ENCODE measurements at regions not wholly inside any gene's neighbourhood (a gene's known extent, or its start where the extent isn't known, plus 50 kb on each side); places are given as distances from the start of the nearest gene placed in this dataset.

DNA sequence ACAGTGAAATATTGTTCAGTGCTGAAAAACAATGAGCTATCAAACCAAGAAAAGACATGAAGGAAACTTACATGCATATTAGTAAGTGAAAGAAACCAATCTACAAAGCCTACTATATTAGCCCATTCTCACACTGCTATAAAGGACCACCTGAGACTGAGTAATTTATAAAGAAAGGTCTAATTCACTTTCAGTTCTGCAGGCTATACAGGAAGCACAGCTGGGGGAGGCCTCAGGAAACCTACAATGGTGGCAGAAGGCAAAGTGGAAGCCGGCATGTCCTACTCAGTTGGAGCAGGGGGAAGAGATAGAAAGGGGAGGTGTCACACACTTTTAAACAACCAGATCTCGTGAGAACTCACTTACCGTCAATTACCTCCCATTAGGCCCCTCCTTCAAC is 232.1 kb downstream of the TMX3 start:
- H3K4me3 ChIP-seq (ENCODE audit: control insufficient read depth, low read depth, low read length) = no peak overlapping the region
- no peak for DNase-seq (ENCODE audit: low read depth)
- no peak for TF ChIP-seq CTCF (IDR thresholded peaks at IDR 0.05; ENCODE audit: control insufficient read depth, insufficient read depth, low read depth, low read length, missing control alignments)

- no peak for TF ChIP-seq CTCF (IDR thresholded peaks at IDR 0.05; ENCODE audit: control insufficient read depth, insufficient read depth, low read depth, low read length, missing control alignments)
- no peak for DNase-seq (ENCODE audit: low read depth)
Observed at GRCh38 chr18:68480196-68480595, 234.7 kb downstream of the TMX3 start.

DNA sequence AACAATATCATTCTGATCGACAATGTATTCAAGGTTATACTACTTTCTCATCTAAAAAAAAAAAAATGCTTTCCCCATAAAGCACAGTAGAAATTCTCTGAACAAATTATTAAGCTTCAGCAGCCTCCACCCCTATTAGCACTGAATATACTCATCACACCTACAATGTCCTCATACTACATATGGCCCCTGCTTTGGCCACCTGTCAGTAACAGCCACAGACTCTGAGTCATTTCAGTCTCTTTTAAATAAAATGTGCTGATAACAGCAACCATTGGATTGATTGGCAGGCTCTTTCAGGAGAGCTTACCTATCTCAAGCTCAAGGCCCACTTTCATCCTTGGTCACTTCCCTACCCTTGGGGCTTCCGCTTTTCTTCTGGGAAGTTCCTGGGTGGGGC is 236.7 kb downstream of the TMX3 start:
- DNase-seq (ENCODE audit: low read depth) = no peak
- no peak overlapping the region for H3K4me3 ChIP-seq (ENCODE audit: control insufficient read depth, low read depth, low read length)
- no peak for TF ChIP-seq CTCF (IDR thresholded peaks at IDR 0.05; ENCODE audit: control insufficient read depth, insufficient read depth, low read depth, low read length, missing control alignments)

More at GRCh38 chr18:68480196-68480595, 234.7 kb downstream of the TMX3 start:
- no peak overlapping the region for H3K4me3 ChIP-seq (ENCODE audit: control insufficient read depth, low read depth, low read length)

DNA sequence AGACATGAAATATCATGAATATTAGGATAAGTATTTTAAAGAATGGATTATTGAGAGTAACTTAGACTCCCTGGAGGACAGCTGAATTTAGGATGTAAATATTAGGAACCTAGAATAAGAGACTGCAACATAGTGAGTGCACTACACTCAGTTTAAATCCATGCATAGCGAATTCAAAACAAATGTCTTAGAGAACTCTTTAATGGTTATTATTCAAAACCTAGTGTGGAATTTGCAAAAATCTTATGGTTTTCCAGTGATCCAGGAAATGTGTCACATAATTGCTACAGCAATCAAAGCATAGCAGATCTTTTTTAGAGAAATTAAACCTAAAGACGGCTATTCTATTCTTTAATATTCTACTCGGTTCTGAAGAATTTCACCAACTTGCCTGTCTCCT is 239.0 kb downstream of the TMX3 start:
- no peak for DNase-seq (ENCODE audit: low read depth)
- TF ChIP-seq CTCF (IDR thresholded peaks at IDR 0.05; ENCODE audit: control insufficient read depth, insufficient read depth, low read depth, low read length, missing control alignments) = no peak
- H3K4me3 ChIP-seq (ENCODE audit: control insufficient read depth, low read depth, low read length) = no peak overlapping the region

DNA sequence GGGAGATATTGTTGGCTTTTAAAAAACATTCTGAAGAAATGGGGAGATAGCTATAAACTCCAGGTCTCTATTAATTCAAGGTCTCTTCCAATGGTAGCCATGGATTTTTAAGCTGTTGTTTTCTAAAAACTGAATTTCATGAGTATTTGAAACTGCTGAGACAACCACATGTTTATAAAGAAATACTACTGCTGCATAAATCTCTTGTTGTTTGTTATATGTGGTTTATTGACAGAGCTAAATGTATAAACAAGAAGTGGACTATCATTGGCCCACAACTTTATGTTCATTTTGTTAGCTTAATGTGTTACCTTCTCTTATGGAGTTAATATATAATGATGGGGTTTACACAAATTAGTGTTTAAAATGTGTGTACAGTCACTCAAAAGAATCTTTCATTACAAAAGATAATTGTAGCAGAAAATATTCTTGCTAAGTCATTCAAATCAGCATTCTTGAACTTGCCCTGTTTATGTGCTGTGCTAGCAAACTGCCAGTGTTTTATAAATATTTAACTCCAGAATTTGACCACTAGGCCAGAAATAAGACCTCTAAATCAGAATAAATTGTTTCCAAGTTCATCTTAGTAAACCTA is 242.1 kb downstream of the TMX3 start:
- no peak overlapping the region for H3K4me3 ChIP-seq (ENCODE audit: control insufficient read depth, low read depth, low read length)
- no peak for TF ChIP-seq CTCF (IDR thresholded peaks at IDR 0.05; ENCODE audit: control insufficient read depth, insufficient read depth, low read depth, low read length, missing control alignments)
- no peak for DNase-seq (ENCODE audit: low read depth)

DNA sequence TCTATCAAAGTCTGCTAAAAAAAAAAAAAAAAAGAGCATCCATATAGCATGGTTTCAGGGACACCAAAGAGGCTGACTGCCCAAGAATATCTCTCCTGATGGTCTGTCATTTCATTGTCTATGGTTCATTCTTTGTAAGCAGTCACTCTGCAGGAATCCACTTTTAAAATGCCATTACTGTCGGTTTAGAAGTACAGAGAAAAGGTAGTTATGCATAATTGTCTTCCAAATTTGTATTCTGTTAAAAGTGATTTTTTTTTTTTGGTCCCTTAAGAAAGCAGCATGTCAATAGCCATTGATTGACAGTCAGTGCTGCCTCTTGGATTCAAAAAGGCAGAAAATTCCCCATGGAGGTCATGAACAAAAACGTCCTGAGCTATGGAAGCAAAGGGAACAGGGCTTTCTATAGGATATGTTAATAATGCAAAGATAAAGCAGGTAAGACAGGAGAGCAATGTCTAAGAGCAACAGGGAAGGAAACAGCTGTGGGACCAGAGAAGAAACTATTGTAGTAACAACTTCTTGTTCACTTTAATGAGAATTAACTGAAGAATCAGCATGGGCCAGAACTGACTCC is 245.8 kb downstream of the TMX3 start:
- H3K4me3 ChIP-seq (ENCODE audit: control insufficient read depth, low read depth, low read length) = no peak overlapping the region
- DNase-seq (ENCODE audit: low read depth) = no peak
- TF ChIP-seq CTCF (IDR thresholded peaks at IDR 0.05; ENCODE audit: control insufficient read depth, insufficient read depth, low read depth, low read length, missing control alignments) = no peak

All from AG09309 (cell line).